HCEC 1CT (cell line): ENCODE measurements at regions not wholly inside any gene's neighbourhood (a gene's known extent, or its start where the extent isn't known, plus 50 kb on each side); places are given as distances from the start of the nearest gene placed in this dataset.

ENCODE experiments used
- DNase-seq: peaks from one replicate; pipeline ENCODE4 v3.0.0-alpha.2; 2017

GRCh38 chr6:82680192-82680591, 316.6 kb downstream of the TPBG start:
- no peak for DNase-seq

- no peak for DNase-seq
Observed at GRCh38 chr6:82681119-82681714, 317.6 kb downstream of the TPBG start.

- DNase-seq: no peak
Observed at GRCh38 chr6:82686719-82687118, 323.1 kb downstream of the TPBG start.

GRCh38 chr6:82687855-82688254, 324.2 kb downstream of the TPBG start:
- no peak for DNase-seq

- DNase-seq: no peak
Observed at GRCh38 chr6:82690283-82690682, 326.7 kb downstream of the TPBG start.

GRCh38 chr6:82691997-82692396, 328.4 kb downstream of the TPBG start:
- no peak for DNase-seq

GRCh38 chr6:82693094-82693493, 329.5 kb downstream of the TPBG start:
- no peak for DNase-seq

GRCh38 chr6:82701341-82701740, 337.7 kb downstream of the TPBG start:
- no peak for DNase-seq

GRCh38 chr6:82702574-82702973, 339.0 kb downstream of the TPBG start:
- no peak for DNase-seq

GRCh38 chr6:82703230-82703629, 339.6 kb downstream of the TPBG start:
- no peak for DNase-seq

- DNase-seq: peak; percentile 12
Observed at GRCh38 chr6:82704045-82704444, 340.4 kb downstream of the TPBG start.

- no peak for DNase-seq
Observed at GRCh38 chr6:82705579-82705978, 342.0 kb downstream of the TPBG start.

GRCh38 chr6:82711105-82711827, 347.6 kb downstream of the TPBG start:
- peak; percentile 8 for DNase-seq

- DNase-seq: peak; percentile 11
Observed at GRCh38 chr6:82711971-82712370, 348.4 kb downstream of the TPBG start.

GRCh38 chr6:82712389-82712788, 348.8 kb downstream of the TPBG start:
- peak; percentile 5 for DNase-seq

- peak; percentile 6 for DNase-seq
Observed at GRCh38 chr6:82712826-82713225, 349.2 kb downstream of the TPBG start.

- peak; percentile 40 for DNase-seq
Observed at GRCh38 chr6:82720992-82721391, 344.6 kb downstream of the UBE3D start.

GRCh38 chr6:82735790-82736189, 329.9 kb downstream of the UBE3D start:
- DNase-seq: no peak

- no peak for DNase-seq
Observed at GRCh38 chr6:82737965-82738364, 327.7 kb downstream of the UBE3D start.

- DNase-seq: no peak
Observed at GRCh38 chr6:82738773-82739172, 326.9 kb downstream of the UBE3D start.

- no peak for DNase-seq
Observed at GRCh38 chr6:82739303-82739702, 326.3 kb downstream of the UBE3D start.

GRCh38 chr6:82740072-82740471, 325.6 kb downstream of the UBE3D start:
- DNase-seq: no peak

GRCh38 chr6:82741325-82741995, 324.2 kb downstream of the UBE3D start:
- no peak for DNase-seq

GRCh38 chr6:82741996-82742385, 323.6 kb downstream of the UBE3D start:
- DNase-seq: no peak
